Tibial nerve (tissue), 4 donors: ENCODE measurements at regions not wholly inside any gene's neighbourhood (a gene's known extent, or its start where the extent isn't known, plus 50 kb on each side); places are given as distances from the start of the nearest gene placed in this dataset.

Experiments used
- CTCF ChIP-seq, 5 experiments: fragments of 200-600 bp in 3 of 5; fragments of 450-650 bp in 2 of 5; sonication (generic) in 3 of 5; IDR thresholded peaks; one replicate each; pipeline ENCODE4 v1.5.1; 2016 to 2019; ENCODE audit warnings: antibody characterized with exemption in 5 of 5, mild to moderate bottlenecking in 3 of 5, moderate library complexity in 2 of 5
- EP300 ChIP-seq, 2 donors: sonication (generic); formaldehyde crosslinking; IDR thresholded peaks; one replicate each; pipeline ENCODE4 v1.6.1; 2017; ENCODE audit warnings: antibody characterized with exemption in 2 of 2, mild to moderate bottlenecking in 1 of 2
- POLR2A ChIP-seq, 2 donors: fragments of 450-650 bp; IDR thresholded peaks; one replicate each; pipeline ENCODE4 v1.6.1; 2017; ENCODE audit warnings: antibody characterized with exemption in 2 of 2, mild to moderate bottlenecking in 2 of 2, moderate library complexity in 2 of 2

GRCh38 chr15:47194718-47195117 lies 522.6 kb upstream of the SEMA6D start:
- TF ChIP-seq CTCF (IDR thresholded peaks at IDR 0.05) (peak in 1 of 5 experiments; percentile 36), POLR2A (IDR thresholded peaks at IDR 0.05) (no peak), EP300 (IDR thresholded peaks at IDR 0.05) (no peak)
